ENCODE measurements at regions not wholly inside any gene's neighbourhood (a gene's known extent, or its start where the extent isn't known, plus 50 kb on each side); places are given as distances from the start of the nearest gene placed in this dataset.

DNA sequence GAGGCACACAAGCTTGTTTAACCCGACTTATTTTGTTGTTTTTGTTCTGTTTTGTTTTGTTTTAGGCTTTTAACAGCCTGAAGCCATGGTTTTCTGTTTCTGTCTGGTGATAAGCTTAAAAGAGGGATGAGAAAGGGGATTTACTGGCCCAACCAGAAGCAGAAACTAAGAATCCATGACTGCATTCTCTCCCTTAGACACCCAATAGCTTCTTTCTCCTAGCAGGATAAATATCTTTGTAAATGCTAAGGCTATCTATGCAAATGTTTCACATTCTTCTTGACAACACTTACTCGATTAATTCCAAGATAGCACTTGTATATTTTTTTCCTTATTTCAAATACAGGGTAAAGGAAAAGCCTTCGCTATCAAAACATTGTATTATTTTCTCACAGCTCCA, 53.7 kb upstream of the SMAD1 start:
- DNase-seq (ENCODE audit: low read depth in 3 of 3) = no peak

DNA sequence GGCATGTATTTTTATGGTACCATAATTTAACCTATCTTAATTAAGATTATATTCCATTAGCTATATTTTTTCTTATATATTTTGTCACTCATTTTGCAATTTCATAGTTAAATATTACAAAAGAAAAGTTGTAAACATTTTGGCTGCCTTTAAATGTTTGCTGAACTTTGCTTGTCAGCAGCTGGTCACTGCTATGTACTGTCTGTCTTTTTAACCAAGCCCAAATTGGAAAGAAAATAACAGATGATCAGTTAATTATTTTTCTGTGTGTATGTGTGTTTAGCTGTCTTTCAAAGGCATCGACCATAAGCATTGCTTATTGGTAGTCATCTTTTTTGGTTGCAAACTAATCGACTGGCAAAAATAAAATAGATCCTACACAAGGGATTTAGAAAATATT, 54.4 kb upstream of the SMAD1 start:
- DNase-seq (ENCODE audit: low read depth in 3 of 3) = no peak

DNA sequence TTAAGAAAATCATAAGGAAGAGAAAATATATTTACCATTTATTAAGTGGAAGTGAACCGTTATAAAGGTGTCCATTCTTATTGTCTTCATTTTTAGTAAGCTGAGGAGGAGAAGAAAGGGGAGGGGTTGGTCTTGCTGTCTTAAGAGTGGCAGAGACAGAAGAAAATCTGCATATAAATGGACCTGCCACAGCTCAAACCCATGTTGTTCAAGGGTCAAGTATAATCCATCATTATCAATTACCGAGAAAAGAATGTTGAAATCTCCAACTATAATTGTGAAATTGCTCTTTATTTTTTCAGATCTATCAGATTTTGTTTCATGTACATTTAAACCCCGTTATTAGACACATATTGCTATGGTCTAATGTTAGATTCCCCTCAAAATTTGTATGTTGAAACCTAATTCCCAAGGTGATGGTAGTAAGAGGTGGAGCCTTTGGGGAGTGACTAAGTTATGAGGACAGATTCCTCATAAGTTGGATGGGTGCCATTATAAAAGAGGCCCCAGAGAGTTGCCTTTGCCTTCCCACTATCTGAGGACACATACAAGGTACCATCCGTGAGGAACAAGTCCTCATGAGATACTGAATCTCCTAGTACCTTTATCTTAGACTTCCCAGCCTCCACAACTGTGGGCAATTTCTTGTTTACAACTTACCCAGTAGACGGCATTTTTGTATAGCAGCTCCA, 58.5 kb upstream of the SMAD1 start:
- no peak for DNase-seq (ENCODE audit: low read depth in 3 of 3)

DNA sequence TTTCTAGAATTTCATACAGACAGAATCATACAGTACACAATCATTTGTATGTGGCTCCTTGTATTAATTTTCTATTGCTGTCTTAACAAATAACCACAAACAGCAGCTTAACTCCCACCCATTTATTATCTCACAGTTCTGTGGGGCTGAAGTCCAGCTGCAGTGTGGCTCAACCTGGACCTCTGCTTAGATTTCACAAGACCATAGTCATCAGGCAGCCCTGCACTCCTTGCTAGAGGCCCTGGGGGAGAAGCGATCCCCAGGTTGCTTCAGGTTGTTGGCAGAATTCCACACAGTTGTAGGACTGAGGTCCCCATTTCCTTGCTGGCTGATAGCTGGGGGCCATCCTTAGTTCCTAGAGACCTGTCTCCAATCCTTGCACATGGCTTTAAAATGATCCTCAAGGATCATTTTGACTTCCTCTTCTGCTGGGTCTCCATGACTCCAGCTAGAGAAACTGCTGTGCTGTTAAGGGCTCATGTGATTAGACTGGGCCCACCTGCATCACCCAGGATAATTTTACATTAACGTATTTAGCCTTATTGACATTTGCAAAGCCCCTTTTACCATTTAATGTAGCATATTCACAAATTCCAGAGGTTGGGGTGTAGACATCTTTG, 60.9 kb upstream of the SMAD1 start:
- DNase-seq (ENCODE audit: low read depth in 3 of 3) = no peak

DNA sequence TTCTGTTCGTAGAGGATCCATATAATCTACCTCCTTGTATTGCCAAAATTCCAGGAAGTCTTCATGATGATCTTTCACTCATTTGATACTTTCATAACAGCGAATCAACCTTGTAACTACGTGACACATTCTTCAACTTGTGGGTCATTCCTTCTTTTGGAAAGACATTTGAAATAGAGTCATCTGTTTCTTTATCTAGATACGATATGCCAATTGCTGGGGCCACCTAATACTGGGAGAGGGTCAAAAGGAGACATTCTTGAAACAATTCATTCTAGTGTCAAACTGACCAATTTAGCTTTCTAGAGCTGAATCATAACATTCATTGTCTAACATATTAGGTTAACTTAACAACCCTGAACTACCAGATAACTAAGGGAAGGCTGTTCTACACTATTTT, 62.9 kb upstream of the SMAD1 start:
- DNase-seq (ENCODE audit: low read depth in 3 of 3) = no peak

DNA sequence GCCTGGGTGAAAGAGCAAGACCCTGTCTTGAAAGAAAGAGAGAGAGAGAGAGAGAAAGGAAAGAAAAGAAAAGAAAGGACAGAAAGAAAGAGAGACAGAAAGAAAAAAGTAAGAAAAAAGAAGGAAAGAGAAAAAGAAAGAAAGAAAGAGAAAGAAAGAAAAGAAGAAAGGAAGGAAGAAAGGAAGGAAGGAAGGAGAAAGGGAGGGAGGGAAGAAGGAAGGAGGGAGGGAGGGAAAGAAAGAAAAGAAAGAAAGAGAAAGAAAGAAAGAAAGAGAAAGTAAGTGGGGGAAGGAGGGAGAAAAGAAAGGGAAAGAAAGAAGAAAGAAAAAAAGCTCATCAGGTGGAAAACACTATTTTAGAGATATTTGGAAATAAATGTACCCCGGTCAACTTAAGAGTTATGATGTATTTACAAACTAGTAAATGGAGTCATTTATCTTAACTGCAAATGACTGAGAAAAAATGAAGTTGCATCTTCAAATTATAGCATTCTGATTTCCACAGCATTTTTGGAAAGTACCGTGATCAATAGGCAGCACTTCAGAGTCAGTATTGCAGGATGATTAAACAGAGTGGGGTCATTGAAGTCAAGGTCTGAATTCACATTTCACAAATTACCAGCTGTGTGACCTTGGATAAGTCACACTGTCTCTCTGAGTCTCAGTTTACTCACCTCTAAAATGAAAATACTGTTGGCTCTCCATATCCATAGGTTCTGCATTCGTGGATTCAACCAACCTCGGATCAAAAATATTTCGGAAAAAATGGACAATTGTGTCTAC, 64.1 kb upstream of the SMAD1 start:
- no peak for DNase-seq (ENCODE audit: low read depth in 3 of 3)

DNA sequence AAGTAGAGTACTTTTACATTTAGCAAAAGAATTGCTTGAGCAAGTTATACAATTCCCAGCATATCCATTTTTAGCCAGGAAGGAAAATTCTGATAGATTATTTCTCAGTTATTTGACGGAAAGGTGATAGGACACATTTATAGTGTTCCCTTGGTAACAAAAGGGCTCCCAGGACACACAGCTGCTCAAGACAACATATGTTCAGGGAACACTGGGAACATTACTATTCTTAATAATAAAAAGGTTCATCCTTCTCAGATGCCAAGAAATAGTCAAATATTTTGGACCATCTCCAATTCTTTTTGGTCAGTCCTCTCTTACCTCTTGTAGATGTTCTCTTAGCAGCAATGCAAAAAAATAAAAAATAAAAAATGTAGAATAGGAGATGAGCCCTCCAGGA, 66.8 kb upstream of the SMAD1 start:
- DNase-seq (ENCODE audit: low read depth in 3 of 3) = no peak

DNA sequence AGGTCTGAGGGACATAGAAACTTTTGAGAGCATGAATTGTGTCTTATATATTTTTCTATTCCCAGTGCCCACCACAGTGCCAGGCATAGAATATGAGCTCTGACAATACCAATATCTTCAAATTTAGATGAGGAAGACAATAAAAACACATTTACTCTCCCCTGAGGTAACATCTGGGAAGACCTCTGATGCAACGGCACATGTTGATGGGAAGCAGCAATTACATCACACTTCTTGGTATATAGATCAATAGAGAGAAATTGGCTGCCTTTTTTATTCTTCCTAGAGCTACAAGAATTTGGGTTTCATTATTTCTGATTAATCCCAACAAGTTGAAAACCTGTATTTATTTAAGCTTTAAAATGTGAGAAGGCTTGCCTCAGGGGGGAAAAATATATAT, 67.4 kb upstream of the SMAD1 start:
- DNase-seq (ENCODE audit: low read depth in 3 of 3) = no peak

DNA sequence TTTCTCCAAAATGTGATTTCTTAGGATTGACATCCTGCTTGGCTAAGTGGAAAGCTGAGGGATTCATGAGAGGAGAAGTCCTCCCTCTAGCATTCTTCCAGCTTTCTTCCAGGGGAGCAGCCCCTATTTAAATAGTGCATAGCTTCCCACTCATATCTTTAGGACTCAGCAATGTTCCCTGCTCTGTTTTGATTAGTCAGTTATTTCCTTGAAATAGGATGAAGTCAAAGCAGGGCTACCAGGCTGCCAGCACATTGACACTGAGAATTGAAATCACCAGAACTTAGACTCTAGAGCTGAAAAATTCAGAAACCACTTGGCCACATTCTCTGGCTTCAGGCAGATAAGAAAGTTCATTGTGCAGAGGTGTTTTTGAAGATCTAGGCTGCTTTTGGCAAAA, 74.7 kb upstream of the SMAD1 start:
- DNase-seq (ENCODE audit: low read depth in 3 of 3) = no peak

DNA sequence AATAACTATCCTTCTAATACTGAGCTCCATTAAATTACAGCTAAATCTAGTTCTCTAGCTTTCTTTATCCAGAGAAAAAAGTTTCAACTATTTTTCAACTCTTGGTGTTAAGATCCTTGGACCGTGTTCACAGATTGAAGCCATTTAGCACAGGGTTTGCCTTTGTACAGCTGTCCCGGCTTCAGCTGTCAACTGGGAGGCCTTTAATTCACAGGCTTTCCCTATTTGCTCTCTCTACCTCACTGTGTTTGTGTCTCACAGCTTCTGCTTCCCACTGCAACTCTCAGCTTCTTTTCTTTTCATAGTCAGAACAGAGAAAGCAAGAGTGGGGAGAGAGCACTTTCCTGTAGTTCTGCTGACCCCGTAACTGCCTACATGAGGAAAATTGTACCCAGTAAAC, 76.9 kb upstream of the SMAD1 start:
- DNase-seq (ENCODE audit: low read depth in 3 of 3) = no peak

DNA sequence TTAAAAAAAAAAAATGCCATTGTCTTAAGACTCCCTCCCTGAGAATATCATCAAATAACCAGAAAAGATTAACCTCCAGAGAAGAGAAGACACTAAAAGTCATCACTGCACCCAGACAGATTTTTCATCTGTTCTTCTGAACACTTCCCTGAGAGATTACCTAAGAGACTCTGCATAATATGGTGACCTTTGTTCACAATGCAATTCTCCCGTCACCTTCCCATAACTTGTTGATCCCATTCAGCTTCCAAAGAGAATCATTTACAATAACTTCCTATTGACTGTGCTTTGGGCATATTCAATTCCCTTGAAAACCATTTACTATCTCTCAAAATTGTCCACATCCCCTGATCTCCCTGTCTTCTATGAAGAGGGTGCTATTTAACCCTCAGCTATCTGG, 85.1 kb upstream of the SMAD1 start:
- no peak for DNase-seq (ENCODE audit: low read depth in 3 of 3)

DNA sequence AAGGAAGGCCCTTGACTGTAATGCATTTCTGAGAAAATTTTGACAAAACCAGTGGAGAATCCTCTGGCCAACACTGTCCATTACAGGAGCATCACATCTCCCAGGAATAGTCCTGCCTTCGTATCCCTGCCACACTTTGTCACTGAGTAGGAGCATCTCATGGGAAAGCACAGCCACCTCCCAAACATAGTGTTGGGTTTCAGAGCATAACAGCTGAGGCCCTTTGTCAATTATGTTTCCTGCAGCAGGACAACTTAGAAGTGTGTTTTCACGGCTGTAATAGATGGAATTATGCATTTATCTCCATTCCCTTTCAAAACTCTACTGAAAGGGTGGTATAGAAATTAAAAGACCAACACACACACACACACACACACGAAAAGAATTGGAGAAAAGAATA, 91.1 kb upstream of the SMAD1 start:
- DNase-seq (ENCODE audit: low read depth in 3 of 3) = no peak

DNA sequence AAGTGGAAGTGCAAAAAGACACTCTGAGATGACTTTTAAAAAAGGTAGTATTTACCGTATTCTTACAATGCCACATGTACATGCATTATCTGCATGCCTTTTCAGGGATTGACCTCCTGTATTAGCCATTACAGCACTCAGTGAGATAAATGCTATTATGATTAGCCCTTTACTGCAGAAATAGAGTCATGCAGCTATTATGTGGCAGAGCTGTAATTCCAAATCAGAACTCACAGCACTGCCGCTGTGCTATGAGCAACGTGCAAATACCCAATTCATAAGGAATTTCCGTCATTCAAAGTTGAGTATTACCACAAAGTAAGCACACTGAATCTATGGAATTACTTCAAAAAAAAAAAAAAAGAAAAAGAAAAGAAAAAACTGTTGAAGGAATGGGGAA, 92.1 kb upstream of the SMAD1 start:
- no peak for DNase-seq (ENCODE audit: low read depth in 3 of 3)

DNA sequence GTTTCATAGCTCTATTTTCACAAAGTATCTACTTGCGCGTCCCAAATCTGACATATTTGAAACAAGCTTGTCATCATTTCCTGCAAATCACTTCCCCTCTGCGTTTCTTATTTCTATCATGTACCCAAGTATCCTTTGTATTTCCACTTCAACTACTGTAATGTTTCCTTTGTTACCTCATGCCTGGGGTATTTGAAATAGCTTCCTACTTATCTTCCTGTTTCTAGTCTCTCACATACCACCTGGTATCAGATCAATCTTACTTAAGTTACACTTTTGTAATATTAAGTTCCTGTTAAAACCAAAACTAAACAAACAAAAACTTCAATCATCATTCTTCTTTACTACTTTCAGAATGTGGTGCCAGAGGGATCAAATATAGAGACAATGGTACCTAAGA, 93.6 kb upstream of the SMAD1 start:
- no peak for DNase-seq (ENCODE audit: low read depth in 3 of 3)

DNA sequence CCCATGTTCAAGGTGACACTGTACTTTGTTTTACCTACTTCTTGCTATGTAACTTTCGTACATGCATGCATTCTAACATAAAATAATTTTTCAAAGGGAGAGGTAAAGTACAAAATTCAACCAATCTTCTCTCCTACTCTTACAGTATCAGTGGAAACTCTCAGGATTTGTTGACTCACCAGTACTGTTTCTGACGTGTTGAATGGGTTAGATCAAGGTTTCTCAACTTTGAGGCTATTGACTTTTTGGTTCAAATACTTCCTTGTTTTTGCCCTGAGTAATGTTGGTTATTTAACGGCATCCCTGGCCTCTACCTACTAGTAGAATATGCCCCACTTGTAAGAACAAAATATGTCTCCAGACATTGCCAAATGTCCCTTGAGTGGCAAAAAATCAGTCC, 94.6 kb upstream of the SMAD1 start:
- DNase-seq (ENCODE audit: low read depth in 3 of 3) = no peak

DNA sequence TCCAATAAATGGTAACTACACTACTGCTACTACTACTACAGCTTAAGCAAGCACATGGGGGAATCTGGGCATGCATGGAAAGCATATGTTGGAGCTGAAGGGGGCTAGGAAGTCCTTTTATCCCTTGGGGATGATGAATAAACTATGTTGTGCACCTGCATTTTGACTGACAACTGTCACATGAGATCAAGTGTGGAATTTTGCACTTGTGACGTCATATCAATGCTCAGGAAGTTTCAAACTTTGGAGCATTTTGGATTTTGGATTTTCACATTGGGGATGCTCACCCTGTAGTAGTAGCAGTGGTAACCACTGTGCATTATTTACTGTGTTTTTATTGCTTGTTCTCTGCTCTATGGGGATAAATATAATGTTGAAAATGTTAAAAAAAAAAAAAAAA, 100.5 kb upstream of the SMAD1 start:
- DNase-seq (ENCODE audit: low read depth in 3 of 3) = no peak

DNA sequence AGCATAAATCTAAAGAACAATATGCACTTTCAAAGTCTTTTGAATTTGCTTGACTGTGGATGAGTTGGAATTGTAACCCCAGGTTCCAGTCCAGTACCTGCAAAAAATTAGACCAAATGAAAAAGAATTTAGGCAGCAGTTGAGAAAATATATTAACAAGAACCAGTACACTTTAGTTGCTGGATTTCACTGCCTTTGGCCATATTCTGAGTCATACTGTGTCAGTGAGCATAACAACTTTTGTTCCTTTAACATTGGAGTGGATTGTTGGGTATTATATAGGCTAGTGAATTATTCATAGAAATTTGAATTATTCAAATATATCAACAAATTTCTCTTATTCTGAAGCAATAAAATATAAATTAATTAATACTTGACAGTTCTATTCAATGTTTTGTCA, 101.5 kb upstream of the SMAD1 start:
- no peak for DNase-seq (ENCODE audit: low read depth in 3 of 3)

DNA sequence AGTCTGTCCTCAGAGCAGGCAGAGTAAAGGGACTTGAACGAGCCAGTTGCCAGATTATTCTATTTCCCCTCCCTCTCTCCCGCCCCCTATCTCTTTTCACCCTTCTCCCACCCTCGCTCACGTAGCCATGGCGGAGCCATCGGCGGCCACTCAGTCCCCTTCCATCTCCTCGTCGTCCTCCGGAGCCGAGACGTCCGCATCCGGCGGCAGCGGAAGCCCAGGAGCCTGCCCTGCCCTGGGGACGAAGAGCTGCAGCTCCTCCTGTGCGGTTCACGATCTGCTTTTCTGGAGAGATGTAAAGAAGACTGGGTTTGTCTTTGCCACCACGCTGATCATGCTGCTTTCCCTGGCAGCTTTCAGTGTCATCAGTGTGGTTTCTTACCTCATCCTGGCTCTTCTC, 106.2 kb upstream of the SMAD1 start:
- DNase-seq (ENCODE audit: low read depth in 3 of 3) = no peak

DNA sequence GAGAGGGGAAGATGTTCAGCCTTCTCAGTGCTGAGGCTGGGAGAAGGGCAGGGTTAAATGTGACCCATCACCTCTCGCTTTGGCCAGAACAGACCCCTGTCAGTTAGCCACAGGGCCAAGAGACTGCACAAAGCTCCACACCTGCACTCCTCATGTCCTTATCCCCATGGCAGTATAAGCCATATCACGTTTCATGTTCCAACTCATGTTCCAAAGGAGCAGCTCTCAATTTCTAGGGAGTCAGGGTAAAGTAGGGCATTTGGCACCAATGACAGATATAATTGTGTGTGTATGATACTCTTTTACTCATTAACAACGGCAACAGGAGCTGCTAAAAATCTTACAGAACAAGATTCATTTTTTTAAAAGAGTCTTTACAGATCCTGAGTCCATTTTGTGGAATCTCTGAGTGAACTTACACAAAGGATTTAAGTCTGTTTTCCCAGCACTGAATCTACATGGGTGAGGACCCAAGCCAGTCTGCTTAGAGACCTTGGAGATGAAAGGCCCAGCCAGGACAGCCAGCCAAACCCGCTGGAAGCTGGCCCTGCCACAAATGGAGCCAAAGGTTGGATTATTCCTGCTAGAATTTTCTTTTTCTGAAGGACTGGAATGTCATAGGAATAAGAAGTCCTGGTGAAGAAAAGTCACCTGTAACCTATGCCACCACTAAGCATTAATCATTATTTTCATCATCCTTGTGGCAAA, 129.1 kb upstream of the SMAD1 start:
- no peak for DNase-seq (ENCODE audit: low read depth in 3 of 3)

DNA sequence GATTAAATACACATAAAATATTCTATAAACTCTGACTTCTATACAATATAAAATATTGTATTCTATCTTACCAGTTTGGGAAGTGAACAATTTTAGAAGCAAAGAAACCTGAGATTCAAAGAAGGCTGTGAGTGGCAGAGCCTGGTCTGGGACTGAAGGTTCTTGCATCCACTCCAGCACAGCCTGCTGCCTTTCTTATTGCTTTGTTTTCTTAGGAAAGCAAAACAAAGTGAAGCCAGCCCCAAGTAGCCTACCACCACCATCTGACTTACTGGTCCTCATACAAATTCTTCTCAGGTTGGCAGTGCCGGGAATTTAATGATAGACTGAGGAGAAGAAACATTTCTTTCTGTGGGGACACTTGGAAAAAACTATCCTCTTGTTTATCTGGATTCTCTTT, 129.7 kb upstream of the SMAD1 start:
- no peak for DNase-seq (ENCODE audit: low read depth in 3 of 3)

DNA sequence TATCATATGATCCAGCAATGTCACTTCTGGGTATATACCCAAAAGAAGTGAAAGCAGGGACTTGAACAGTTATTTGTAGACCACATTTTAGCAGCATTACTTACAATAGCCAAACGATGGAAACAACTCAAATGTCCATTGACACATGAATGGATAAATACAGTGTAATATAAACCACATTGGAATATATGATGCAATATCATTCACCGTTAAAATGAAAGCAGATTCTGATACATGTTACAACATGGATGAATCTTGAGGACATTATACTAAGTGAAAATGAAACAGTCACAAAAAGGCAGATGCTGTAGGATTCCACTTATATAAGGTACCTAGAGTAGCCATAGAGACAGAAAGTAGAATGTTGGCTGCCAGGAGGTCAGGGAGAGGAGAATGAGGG, 130.5 kb upstream of the SMAD1 start:
- no peak for DNase-seq (ENCODE audit: low read depth in 3 of 3)

DNA sequence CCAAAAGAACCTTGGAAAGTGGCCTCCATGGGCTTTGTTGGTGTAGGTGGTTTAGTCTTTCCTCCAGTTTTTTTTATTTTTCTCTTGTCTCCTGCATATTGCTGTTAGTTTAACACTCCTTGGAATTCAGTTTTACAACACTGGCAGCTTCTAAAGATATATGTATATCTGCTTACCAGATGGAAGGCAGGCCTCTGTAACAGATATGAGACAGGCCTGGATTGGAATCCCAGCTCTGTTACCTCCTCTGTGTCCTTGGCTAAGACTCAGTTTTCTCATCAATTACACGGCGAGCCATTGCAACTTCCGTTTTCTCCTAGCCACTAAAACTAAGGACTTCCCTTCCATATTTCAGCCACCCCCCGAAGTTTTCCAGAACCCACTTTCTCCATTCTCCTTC, 133.4 kb upstream of the SMAD1 start:
- DNase-seq (ENCODE audit: low read depth in 3 of 3) = no peak

DNA sequence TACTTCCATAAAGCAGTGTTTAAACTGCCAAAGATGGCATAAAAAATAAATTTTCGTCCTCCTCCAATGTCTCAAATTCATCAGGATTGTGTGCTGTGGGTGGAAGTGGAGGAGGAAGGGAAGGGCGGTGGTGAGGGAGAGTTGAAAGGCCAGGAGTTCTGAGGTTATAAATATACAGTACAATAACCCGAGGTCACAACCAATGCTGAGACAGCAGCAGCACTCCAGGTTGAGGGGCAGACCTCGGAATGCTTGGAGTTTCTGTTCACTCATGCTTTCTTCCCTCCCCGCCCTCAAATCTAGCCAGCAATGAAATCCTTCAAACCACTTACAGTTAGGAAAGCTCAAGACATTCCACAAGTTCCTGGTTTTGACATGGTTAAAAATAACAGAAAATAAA, 134.0 kb upstream of the SMAD1 start:
- no peak for DNase-seq (ENCODE audit: low read depth in 3 of 3)

Data from stimulated activated CD4-positive, alpha-beta T cell treated with anti-CD3 and anti-CD28 coated beads, TNF-alpha, amount 100 ng/mL, for 4 hours (primary cell).